ENCODE measurements at regions not wholly inside any gene's neighbourhood (a gene's known extent, or its start where the extent isn't known, plus 50 kb on each side); places are given as distances from the start of the nearest gene placed in this dataset.

- TF ChIP-seq CTCF (optimal IDR thresholded peaks at IDR 0.05 in 1 of 3, IDR thresholded peaks at IDR 0.05 in 1 of 3, conservative IDR thresholded peaks at IDR 0.05 in 1 of 3; ENCODE audit: extremely low read depth in 1 of 3, insufficient read depth in 2 of 3, low read length in 3 of 3), result no peak
- no peak for TF ChIP-seq EZH2 (IDR thresholded peaks at IDR 0.05; ENCODE audit: low read length)
Observed at GRCh38 chr6:50927800-50928199, 109.1 kb downstream of the TFAP2B start.

Measured in keratinocyte (primary cell).